ENCODE measurements at regions not wholly inside any gene's neighbourhood (a gene's known extent, or its start where the extent isn't known, plus 50 kb on each side); places are given as distances from the start of the nearest gene placed in this dataset.

DNA sequence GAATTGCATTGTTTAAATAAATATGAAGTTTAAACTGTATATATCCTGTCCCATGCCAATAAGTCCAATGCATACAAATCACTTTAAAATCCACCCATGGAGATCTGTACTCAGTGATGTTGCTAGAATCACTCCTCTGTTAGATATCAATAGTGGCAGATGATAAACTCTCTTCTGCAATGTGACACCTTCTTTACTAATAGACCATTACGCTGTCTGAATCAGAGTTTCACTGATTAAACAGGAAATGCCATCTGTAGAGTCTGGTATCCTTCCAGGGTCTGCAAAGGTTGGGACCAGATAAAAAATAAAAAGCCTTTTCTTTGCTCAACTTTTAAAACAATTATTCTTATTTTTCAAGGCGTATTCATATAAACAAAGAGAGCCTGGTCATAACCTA lies 134.5 kb downstream of the EDN3 start:
- TF ChIP-seq POLR2A (IDR thresholded peaks at IDR 0.05) = no peak
- TF ChIP-seq, protein P1, sequence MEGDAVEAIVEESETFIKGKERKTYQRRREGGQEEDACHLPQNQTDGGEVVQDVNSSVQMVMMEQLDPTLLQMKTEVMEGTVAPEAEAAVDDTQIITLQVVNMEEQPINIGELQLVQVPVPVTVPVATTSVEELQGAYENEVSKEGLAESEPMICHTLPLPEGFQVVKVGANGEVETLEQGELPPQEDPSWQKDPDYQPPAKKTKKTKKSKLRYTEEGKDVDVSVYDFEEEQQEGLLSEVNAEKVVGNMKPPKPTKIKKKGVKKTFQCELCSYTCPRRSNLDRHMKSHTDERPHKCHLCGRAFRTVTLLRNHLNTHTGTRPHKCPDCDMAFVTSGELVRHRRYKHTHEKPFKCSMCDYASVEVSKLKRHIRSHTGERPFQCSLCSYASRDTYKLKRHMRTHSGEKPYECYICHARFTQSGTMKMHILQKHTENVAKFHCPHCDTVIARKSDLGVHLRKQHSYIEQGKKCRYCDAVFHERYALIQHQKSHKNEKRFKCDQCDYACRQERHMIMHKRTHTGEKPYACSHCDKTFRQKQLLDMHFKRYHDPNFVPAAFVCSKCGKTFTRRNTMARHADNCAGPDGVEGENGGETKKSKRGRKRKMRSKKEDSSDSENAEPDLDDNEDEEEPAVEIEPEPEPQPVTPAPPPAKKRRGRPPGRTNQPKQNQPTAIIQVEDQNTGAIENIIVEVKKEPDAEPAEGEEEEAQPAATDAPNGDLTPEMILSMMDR (IDR thresholded peaks at IDR 0.05) = no peak
- H3K9me3 ChIP-seq = no peaks in the 10 kb centered on the region
- H3K27me3 ChIP-seq = no peaks in the 10 kb centered on the region
- DNase-seq = no peak
- intact Hi-C loops (cut with DNase I; ENCODE audit: low total_unique reads) = no loop called here
- H3K27ac ChIP-seq = no peak overlapping the region
- no peaks in the 10 kb centered on the region for H3K36me3 ChIP-seq (ENCODE audit: low read depth, missing control alignments)
- 61 to 66% methylated on average over 2 of the region's 2 CpGs for WGBS, 2 donors
- no peak overlapping the region for H3K4me3 ChIP-seq
- no peaks in the 10 kb centered on the region for H3K4me1 ChIP-seq

- intact Hi-C loops (cut with DNase I; ENCODE audit: low total_unique reads) = no loop called here
- Histone ChIP-seq H3K9me3 (no peaks in the 10 kb centered on the region), H3K36me3 (ENCODE audit: low read depth, missing control alignments) (no peaks in the 10 kb centered on the region), H3K4me1 (no peaks in the 10 kb centered on the region), H3K27me3 (no peaks in the 10 kb centered on the region), H3K4me3 (no peak overlapping the region), H3K27ac (no peak overlapping the region)
- TF ChIP-seq POLR2A (IDR thresholded peaks at IDR 0.05) = no peak
- TF ChIP-seq, protein P1 (IDR thresholded peaks at IDR 0.05) = no peak
- 92% methylated on average over 8 of the region's 8 CpGs for WGBS, 2 donors
- DNase-seq = no peak
Observed at GRCh38 chr20:59435518-59435917, 135.1 kb downstream of the EDN3 start.

DNA sequence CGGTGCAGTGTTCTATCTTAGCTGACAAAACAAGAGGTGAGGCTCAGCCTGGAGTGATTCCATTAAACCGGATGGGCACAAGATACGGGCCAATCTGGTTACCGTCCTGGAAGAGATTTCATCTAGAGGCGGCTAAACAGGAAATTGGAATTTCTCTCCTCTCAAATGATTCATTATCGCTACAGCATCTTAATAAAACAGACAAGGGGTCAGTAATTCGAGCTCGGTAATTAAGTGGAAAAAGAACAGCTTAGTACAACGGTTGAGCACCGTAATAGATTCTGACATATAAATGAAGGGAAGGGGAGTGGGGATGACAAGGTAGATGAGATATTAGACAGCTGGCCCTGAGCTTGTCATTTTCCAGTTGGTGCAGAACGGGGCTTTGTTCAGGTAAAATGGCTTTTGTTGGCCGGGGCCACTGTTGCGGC lies 137.2 kb downstream of the EDN3 start:
- H3K4me1 ChIP-seq = peaks cover 4% of the 10 kb centered on the region
- H3K9me3 ChIP-seq = no peaks in the 10 kb centered on the region
- no peaks in the 10 kb centered on the region for H3K27me3 ChIP-seq
- TF ChIP-seq, protein P1 (IDR thresholded peaks at IDR 0.05) = no peak
- no peak for TF ChIP-seq POLR2A (IDR thresholded peaks at IDR 0.05)
- H3K36me3 ChIP-seq (ENCODE audit: low read depth, missing control alignments) = no peaks in the 10 kb centered on the region
- intact Hi-C loops (cut with DNase I; ENCODE audit: low total_unique reads) = no loop called here
- no peak overlapping the region for H3K27ac ChIP-seq
- no peak for DNase-seq
- no peak overlapping the region for H3K4me3 ChIP-seq
- 89% methylated on average over 13 of the region's 13 CpGs for WGBS, 2 donors

DNA sequence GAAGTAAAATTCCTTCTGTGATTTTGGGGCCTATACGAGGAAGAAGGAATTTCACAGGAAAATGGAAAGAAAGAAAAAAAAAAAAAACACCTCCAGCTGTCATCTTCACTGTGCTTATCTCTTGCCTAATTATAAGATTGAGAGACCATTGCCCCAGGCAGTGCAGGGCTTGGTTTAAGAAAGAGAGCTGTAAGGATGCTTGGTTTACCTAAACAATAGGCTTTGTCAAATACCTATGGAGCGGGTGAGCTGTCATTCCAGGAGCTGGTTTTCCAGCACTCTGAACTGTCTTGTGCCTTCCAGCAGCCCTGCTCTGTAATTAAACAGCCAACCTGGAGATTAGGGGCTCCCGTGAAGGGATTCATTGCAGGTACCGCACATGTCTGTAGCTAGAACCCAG lies 137.8 kb downstream of the EDN3 start:
- no peak for TF ChIP-seq POLR2A (IDR thresholded peaks at IDR 0.05)
- TF ChIP-seq, protein P1 (IDR thresholded peaks at IDR 0.05) = no peak
- WGBS, 2 donors = 93 to 97% methylated on average over 4 of the region's 4 CpGs
- Histone ChIP-seq H3K4me1 (peaks cover 4% of the 10 kb centered on the region), H3K4me3 (no peak overlapping the region), H3K9me3 (no peaks in the 10 kb centered on the region), H3K36me3 (ENCODE audit: low read depth, missing control alignments) (no peaks in the 10 kb centered on the region), H3K27ac (no peak overlapping the region), H3K27me3 (no peaks in the 10 kb centered on the region)
- DNase-seq = no peak
- intact Hi-C loops (cut with DNase I; ENCODE audit: low total_unique reads) = no loop called here

- Histone ChIP-seq H3K27ac (no peak overlapping the region), H3K27me3 (no peaks in the 10 kb centered on the region), H3K9me3 (no peaks in the 10 kb centered on the region), H3K36me3 (ENCODE audit: low read depth, missing control alignments) (no peaks in the 10 kb centered on the region), H3K4me1 (peaks cover 4% of the 10 kb centered on the region), H3K4me3 (no peak overlapping the region)
- 84 to 87% methylated on average over 7 of the region's 7 CpGs for WGBS, 2 donors
- TF ChIP-seq, protein P1 (IDR thresholded peaks at IDR 0.05) = no peak
- no peak for TF ChIP-seq POLR2A (IDR thresholded peaks at IDR 0.05)
- intact Hi-C loops (cut with DNase I; ENCODE audit: low total_unique reads) = no loop called here
- no peak for DNase-seq
Observed at GRCh38 chr20:59439243-59439642, 138.8 kb downstream of the EDN3 start.

Data from testis (tissue), 2 donors.